ENCODE measurements at regions not wholly inside any gene's neighbourhood (a gene's known extent, or its start where the extent isn't known, plus 50 kb on each side); places are given as distances from the start of the nearest gene placed in this dataset.
"Not testable (repeated sequence)": the region's sequence is repeated elsewhere in the genome, so short reads cannot be mapped to it uniquely, and the experiment has no call there.

DNA sequence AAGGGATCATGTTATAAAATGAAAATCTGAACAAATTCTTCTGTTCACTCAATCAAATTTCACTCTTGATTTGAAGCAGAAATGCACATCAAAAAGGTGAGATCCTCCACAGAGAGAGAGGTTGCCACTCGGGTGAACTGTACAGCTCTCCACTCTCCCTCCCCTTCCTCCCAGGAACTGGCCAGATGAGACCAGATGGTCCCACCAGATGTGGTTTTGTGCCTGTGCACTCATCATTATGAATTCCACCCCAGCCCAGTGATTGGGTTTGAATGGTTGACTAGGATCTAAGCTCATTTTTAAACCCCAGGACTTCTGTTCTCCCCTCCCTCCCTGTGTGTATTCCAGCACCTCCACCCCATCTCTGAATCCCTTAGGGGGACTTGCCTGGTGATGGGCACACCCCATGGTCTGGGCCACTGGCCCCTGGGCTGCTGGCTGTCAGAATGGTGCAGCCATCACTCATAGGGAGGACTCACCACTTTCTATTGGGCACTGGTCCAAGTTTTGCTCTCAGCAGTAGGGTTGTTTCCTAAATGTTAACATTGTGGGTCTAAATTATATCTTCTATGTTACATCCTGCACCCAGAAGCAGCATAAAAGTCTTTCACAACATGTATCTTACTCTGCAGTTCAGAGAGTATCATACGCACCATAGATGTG, 393.1 kb downstream of the TNS3 start:
- DNase-seq = no peak

DNA sequence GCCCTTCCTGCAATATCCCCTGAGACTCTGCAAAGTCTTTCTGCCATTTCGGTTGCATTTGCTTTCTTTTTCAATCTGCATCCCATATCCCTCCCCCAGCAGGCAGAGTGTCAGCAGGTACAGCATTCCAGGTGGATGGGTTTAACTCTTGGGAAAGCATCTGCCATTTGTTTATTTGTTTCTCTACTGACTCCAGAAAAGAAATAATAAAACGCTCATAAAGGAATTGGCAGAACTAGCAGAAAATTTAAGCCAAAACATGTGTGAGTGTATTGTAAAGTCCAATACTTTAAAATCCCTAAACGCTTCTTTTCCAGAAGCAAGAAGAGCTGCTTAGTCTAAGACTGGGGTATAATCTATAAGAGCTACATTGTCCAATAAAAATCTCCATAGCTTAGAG, 393.8 kb downstream of the TNS3 start:
- DNase-seq = no peak

DNA sequence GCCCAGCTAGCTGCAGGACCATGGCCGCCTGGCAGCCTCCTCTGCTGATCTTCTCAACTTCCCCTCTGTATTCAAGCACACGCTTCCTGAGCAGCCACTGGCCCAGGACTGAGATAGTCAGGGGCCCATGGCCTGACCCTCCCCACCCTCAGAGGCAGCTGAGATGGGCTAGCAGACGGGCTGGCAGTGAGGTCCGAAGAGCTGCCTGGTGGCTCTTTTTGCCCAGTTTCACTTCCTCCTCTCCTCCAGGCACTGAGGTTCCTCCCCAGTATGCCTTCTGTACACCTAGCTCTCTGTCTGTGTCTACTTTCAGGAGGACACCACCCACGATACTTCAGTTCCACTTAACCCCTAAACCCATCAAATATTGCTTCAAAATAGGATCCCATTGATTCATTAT, 395.6 kb downstream of the TNS3 start:
- no peak for DNase-seq

DNA sequence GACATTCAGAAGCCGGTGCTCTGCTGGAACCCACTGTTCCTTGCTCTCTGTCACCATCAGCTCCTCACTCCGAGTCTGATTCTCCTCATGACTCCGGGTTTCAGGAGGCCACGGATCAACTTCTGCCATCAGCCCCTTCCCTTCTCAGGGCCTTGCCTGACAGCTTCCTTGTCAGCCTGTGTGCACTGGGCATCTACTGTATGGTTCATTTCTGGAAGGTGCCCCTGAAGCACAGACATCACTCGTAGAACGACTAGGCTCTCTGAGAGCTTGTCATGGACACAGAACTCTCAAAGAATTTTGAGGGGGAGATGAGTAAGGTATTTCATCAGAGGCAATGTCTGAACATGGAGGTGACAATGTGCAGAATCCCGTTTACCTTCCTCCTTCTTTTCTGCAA, 396.1 kb downstream of the TNS3 start:
- DNase-seq = no peak

DNA sequence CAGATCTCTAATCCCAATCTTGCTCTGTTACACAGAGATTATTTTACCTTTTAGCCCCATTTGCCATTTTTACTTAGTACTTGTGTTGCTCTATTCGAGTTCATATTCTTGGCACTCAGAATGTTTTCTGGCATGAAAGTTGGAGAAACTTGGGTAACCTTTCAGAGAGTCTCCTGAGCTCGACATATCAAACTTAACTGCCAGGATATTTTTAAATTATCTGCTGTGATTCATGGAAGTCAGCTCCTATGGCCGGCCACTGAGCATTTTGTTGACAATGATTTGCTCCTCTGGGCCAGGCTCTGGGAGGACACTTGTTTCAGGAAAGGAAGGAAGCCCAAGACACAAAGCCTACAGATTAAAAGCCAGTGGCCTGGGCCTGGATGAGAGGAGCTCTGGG, 396.7 kb downstream of the TNS3 start:
- DNase-seq = no peak

DNA sequence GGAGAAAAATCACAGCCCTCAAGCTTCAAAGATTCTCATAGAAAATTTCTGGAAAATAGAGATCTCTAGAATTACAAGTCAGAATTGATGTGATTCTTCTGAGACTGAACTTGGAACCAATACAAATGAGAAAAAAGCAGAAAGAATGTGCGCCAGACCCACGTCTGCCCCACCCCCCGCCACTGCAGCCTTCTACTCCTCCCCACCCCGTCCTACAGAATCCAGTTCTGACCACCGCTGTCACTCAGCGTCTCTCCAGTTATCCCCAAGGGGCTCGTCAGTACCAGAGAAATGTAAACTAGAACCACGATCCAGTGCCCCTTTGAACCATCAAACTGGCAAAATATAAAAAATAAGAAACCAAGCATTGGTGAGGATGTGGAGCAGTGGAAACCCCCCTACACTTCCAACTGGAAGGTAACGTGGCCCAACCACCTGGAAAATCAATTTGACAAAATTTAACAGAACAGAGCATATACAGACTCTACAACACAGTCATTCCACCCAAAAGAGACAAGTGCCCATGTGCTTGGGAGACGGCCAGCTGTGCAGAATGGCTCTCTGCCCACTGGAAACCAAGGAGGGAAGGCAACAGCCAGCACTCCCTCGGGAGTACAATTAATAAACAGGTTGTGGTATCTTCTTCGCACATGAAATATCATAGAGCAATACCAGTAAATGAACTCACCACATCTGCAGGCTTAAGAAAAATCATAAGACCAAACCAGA, 397.9 kb downstream of the TNS3 start:
- no peak for DNase-seq

DNA sequence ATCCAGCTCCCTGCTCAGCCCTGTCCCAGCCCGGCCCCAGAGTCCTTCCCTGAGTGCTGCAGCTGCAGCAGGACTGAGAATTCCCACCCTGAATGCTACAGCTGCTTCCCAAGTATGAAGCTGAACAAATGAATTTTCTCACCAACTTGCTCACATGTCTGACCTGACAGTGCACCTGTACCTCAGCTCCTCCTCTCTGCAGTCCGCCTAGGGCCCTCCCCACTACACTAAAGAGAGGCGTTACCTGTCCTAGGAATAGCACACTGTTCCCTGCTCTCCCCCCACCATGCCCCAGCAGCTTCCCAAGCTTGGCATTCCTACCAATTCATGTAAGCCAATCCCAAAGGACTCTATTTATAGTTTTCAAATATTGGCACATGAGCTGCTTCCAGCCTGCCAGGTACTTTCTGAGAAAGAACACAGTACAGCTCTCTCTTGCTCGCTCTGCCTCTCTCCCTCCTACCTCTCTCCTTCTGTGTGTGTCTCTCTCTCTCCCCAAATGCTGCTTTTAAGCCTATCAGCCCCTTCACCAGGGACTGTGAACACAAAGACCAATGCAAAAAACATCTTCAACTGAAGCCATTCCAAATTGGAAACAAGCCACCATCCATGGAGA, 400.1 kb downstream of the TNS3 start:
- no peak for DNase-seq

DNA sequence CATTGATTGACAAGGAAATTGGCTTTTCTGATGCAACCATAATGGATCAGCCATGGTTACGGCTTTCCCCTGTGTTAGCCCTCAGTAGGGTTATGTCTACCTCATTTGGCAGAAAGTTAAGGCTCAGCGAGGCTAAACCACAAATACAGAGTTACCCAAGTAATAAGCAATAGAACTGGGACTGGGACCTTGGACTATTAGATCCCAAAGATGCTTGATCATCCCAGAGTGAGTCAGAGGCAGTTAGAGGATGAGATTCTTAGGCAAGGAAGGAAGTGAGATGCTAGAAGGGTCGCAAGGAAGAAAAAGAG, 401.4 kb downstream of the TNS3 start:
- no peak for DNase-seq

DNA sequence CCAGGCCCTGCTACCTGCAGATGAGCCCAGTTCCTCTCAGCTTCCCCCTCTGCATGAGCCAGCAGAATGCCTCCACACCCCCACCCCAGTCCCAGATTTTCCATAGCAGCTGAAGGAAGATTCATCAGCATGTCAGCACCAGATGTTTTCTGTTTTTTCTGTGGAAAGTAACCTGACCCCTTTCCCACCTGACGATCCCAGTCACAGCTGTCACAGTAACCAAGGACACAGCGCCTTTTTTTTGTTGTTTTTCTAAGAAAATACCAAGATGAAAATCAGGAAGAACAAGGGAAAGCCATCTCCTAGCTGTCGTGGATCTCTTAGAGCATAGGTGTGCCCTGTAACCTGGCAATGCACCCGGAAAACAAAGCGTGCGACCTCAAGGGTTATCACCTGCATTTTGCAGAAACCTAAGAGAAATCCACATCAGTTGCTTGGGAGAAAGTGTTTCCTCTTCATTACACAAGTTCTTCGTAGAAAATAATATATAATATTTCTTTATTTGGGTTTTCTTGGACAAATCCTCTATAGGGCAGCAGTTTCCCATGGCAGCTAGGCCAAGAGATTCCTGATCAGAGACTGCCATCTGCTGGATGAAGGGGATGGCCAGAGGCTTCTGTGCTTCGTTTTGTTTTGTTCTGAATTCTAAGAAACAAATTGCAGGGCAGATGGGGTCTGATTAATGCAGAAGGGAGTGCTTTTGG, 401.9 kb downstream of the TNS3 start:
- DNase-seq = no peak

DNA sequence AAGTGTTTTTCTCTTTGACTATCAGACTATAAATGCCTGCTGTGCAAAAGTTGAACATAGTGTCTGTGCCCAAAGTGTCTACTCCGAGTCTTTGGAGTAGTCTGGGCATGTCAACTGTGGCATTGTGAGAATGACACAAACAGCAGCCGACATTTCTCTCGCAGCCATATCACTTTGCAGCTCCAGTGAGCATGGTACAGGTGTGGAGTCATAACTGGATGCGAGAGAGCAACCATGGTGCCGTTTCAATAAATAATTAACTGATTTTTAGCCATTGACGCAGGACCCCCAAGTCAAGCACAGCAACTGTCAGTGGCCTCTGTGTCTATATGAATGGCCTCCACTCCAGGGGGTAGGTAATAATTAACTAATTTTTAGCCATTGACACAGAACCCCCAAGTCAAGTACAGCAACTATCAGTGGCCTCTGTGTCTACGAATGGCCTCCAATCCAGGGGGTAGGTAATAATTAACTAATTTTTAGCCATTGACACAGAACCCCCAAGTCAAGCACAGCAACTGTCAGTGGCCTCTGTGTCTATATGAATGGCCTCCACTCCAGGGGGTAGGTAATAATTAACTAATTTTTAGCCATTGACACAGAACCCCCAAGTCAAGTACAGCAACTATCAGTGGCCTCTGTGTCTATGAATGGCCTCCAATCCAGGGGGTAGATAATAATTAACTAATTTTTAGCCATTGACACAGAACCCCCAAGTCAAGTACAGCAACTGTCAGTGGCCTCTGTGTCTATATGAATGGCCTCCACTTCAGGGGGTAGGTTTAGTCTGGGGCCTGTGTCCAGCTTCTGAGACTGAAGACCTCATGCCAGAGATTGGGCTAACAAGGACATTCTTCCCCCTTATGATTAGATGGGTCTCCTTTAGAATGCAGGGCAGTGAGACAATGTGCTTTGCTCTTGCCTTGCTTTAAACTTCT, 409.0 kb downstream of the TNS3 start:
- DNase-seq = not testable (repeated sequence)

DNA sequence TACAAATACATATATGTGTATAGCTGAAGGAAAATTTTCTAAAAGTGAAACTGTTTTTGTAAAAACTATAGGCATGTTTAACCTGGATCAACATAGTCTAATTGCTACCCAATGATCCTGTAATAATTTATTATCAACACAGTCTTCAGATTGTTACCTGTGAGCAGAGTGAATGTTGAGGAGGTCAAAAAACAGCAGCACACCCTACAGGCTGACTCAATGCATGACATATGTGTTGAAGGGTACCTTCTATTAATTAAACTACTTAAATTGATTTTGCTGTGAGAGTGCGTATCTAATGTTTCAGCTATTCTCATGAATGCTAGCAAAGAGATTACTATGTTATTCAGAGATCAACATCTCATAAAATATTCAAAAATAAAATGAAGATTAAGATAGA, 411.4 kb downstream of the TNS3 start:
- DNase-seq = no peak

DNA sequence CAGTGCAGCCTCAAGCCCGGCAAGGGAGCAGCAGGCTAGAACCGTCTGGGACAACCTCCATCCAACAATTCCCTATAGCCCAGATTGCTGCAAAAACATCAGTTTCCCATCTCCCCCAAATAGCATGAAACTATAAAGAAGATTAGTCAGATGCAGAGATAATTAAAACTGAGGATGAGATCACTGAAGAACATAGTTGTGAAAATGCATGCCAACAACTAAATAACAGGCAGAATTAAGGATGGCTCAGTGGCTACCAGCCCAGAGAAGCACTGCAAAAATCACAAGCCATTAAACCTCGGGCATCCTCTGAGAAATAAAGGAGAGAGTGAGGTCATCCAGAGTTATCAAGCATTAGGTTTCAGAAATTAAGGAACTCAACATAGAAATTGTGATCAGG, 427.1 kb downstream of the TNS3 start:
- no peak for DNase-seq

DNA sequence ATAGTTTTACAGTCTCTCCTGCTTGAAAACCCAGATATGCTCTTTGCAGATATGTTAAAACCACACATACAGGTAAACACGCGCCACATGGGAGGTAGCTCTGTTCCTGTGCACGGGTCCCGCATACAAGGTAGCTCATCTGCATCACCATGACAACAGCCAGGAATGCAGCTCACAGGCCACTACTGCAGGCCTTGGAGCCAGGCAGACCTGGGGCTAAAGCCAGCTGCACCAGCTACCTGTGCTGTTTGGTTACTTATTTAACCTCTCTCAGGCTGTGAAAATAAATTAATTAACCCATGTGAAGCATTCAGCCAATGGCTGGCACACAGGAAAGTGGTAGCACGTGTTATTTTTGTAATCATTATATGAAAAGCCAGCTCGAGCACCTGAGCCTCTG, 428.3 kb downstream of the TNS3 start:
- no peak for DNase-seq

DNA sequence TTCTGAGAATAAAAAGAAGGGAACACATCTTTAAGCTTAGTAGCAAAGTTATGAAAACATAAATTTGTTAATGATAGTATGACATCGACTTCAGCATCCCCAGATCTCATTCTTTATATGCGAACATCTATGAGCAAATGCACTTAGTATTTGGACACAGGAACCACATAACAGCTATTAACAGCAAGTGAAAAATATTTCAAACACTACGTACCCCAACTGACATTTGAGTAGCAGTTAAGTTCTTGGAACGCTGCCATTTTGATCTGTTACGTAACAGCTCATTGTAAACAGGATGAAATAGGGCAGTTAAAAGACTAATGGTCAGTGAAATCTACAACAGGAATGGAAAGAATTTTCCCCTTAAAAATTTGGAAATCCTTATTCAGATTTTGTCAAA, 428.9 kb downstream of the TNS3 start:
- no peak for DNase-seq

DNA sequence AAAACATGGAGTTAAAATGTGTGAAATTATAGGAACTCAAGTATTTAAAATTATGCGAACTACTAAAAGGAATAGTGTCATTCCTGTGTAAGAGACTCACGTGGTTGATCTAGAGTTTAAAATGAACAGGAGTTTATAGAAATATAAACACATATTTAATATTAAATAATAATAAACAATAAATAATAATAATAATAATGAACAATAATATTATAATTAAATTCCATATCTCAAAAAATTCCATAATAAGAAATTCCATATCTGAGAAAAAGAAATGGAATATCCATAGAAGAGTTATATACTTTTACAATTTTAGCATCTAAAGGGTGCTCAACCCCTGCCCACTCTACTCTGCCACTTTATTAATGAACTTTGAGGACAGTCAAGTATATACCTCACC, 429.6 kb downstream of the TNS3 start:
- no peak for DNase-seq

DNA sequence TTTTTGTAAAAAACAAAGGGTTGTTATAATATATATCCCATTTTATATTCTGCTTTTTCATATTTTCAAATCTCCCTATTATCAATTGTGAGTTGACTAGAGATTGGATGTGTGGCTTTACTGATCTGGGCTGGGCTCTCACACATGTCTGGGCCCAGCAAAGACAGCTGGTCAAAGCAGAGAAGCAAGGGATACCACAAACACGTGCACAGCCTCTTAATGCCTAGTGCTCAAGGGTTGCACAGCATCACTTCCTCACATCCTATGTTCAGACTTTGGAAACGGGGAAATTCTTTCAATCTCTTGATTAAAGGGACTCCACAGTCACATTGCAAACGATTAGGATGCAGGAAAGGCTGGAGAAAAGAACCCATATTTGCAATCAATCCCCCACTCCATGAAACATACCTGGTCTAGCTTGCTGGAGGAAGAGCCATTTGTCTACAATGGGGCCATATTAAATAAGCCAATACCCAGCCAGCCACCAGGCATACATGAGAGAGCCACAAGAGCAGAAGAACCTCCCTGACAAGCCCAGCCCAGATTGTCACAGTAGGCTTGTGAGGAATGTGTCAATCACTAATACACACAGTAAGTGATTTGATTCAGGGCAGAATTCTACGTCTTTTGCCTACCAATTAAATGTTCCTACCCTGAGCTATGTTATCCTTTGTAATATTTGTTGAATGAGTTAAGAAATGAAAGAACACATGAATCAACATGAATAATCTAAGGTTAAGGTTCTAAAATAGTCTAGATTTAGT, 431.2 kb downstream of the TNS3 start:
- DNase-seq = no peak

DNA sequence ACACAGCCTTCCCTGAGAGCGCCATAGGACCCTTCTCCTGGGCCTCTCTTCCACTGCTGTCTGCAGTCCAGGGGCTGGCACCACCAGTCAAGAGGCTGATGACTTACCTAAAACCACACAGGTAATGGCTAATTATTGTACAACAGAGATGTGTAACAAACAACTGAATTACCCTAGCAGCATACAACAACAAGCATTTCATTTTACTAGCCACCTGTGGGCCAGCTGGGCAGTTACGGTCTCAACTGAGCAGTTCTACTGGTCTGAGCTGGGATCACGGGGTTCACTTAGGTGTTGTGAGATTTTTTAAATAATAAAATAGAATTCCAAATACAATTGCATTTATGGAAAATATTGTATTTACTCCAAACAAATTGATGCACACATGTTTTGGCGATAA, 431.9 kb downstream of the TNS3 start:
- no peak for DNase-seq

DNA sequence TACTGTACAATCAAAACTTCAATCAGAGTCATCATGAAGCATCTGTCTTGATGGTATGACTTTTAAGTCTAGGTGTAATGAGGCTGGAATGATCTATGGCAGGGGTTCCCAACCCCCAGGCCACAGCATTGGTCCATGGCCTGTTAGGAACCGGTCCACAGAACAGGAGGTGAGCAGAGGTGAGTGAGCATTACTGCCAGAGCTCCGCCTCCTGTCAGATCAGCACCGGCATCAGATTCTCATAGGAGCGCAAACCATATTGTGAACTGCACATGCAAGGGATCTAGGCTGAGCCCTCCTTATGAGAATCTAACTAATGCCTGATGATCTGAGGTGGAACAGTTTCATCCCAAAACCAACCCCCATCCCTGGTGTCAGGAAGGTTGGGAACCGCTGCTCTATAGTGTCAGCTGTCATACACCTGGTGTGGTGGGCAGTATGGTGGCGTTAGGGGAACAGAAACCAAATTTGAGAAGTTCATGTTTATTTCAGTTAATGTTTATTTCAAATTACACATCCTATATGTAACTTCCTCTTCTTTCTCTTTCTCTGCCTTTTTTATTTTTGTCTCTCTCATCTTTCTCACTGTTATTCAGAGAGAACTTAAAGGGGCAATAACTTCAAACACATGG, 432.6 kb downstream of the TNS3 start:
- DNase-seq = no peak

DNA sequence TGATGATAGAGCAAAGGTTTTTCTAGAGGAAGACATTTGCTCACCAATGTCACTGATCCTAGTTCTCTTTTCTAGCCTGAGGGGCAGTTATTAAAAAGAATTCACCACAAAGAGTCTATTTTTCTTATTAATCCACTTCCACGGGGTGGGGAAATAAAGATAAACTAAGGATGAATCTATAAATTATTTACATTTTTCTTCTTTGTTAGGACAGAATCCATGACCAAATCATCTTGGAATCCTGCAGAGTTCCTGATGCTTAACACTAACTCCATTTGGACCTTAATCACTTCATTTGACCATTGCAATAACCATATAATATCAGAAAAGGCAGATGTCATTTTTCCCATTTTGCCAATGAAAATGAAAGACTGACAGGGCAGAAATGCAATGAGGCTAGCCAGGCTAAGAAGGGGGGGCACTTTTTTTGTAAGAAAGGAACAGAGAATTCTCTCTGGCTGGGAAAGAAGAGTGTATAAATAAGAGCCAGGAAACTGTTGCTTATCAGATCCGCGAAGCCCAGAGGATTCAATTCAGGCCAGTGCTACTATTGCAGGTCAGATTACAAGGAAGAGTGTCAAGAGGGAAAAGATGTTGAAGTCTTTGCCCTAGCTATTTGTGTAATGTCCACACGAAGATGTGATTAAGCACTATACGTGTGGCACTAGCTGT, 433.2 kb downstream of the TNS3 start:
- no peak for DNase-seq

DNA sequence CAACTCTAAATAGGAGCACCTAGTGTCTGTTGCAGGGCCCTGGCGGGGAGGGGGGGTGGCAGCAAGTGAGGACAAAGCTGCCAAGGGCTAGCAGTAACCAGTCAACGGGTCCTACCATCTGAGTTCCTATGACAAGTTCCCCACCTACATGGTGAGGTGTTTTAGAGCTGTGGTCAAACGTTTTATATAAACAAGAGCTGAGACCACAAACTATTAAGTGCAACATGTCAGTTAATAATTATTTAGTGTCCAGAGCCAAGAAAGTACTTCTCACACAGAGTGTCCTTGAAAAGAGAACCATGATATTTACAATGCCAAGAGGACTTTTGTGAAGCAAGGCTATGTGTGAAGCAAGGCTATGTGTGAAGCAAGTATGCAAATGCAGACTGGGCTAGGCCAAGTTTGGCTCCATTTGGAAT, 434.7 kb downstream of the TNS3 start:
- DNase-seq = no peak

DNA sequence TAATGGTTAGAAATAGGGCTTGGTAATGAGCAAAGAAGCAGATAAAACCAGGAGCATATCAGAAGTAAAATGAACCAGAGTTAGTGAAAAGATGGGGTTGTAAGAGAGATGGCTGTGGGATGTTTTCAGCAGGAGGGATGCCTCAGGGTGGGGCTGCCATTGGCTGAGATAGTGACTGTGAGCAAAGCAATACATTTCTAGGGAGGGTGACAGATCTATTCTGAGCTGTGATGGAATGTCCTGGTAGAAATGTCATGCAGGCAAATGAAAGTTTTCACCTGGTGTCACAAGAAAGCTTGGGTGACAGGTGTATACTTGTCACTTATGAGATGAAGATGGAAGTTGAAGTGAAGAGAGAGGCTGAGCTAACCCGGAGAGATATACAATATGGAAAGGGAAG, 435.9 kb downstream of the TNS3 start:
- DNase-seq = no peak
